Left hindlimb (tissue), 1 donor: ENCODE measurements at regions not wholly inside any gene's neighbourhood (a gene's known extent, or its start where the extent isn't known, plus 50 kb on each side); places are given as distances from the start of the nearest gene placed in this dataset.

Source experiments
- DNase-seq: peaks from one replicate; pipeline ENCODE4 v3.0.0-alpha.2; 2018

DNA sequence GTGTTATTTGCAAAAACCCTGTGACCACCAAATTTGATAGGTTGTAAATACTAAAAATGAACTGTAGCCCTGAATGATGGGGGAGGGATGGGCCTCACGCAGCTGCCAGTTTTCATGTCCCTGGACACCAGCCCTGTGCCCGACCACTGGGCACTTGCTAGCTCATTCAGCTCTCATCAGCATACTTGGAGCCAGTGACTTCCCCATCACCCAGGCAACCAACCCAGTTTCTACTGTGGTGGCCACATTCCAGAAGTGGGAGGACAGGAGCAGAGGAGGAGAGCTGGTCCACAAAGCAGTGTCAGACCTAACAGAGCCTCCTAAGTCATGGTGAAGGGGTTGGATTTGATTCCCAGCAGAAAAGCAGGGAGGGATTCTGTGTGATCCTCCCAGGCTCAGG lies 128.2 kb downstream of the CPEB2 start:
- DNase-seq: no peak

DNA sequence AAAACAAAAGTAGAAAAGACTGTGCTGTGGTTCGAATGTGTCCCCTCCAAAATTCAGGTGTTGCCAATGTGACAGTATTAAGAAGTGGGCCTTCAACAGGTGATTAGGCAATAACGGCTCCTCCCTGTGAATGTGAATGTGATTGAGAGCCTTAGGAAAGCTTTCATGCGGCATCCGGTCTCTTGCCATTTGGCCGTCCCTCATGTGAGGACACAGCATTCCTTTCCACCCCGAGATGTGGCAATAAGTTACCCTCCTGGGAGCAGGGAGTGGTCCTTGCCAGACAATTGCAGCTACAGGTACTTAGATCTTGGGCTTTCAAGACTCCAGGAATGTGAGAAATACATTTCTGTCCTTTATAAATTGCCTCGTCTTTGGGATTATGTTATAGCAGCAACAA lies 129.3 kb downstream of the CPEB2 start:
- no peak for DNase-seq

DNA sequence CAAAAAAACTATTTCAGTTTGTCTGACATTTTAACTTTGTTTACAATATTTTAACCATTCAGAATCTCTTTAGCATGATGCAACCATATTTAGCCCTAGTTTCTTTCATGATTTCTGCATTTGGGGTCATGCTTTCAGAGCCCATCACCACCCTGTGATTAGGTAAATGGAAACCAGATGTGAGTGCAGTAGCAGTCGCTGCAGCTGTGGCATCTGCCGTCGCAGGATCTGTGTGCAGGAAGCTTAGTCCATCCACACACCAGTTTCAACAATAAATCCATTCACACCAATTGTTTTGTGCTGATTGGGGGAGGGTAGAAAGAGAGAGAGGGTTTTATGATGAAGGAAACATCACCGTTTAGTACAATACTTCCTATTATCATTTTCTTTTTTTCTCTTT lies 130.5 kb downstream of the CPEB2 start:
- no peak for DNase-seq

DNA sequence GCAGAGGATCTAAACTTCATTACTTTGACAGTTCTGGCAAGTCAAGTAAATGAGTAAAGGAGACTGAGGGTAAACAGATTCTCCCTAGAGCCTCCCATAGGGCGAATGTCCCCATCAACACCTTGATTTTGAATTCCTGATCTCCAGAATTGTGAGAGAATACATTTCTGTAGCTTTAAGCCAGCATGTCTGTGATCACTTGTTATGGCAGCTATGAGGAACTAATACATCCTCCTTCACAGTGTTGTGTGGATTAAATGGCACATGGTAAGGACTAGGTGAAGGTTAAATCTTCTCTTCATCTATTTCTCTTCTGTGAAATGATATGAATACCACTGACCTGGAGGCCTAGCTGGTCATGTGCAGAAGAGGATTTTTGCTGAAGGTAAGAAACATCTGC lies 137.3 kb downstream of the CPEB2 start:
- no peak for DNase-seq

DNA sequence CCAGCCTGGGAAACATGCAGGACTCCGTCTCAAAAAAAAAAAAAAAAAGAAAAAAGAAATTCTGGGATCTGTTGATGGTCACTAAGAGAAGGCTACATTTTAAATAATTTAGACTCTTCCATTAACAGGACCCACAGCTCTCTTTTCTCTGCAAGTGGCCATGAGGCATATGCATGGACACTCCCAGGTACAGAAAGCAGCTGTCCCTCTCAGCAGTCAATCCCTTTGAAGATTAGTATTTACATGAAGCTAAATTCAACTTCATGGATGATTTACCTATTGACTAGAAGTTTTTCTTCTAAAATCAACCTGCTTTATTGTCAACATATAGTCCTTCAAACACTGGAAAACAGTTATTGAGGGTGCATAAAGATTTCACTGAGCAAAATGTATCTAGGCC lies 139.9 kb downstream of the CPEB2 start:
- no peak for DNase-seq

DNA sequence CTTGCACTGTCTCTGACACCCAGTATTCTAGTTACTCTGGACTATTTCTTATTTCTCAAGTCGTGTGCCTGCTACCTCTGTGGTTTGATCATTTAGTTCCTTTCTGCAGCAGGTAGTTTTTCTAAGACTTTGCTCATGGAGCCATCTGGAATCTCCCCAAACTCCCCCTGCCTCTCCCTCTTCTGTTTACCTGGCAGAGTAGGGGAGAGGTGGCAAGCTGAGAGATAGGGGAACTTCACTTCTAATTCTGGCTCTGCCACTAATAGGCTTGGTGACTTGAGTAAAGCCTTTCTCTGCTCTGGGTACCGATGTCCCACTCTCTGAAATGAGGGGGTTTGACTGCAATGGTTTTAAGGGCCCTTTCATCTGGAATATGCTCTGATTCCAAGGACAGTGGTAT lies 141.3 kb downstream of the CPEB2 start:
- no peak for DNase-seq

DNA sequence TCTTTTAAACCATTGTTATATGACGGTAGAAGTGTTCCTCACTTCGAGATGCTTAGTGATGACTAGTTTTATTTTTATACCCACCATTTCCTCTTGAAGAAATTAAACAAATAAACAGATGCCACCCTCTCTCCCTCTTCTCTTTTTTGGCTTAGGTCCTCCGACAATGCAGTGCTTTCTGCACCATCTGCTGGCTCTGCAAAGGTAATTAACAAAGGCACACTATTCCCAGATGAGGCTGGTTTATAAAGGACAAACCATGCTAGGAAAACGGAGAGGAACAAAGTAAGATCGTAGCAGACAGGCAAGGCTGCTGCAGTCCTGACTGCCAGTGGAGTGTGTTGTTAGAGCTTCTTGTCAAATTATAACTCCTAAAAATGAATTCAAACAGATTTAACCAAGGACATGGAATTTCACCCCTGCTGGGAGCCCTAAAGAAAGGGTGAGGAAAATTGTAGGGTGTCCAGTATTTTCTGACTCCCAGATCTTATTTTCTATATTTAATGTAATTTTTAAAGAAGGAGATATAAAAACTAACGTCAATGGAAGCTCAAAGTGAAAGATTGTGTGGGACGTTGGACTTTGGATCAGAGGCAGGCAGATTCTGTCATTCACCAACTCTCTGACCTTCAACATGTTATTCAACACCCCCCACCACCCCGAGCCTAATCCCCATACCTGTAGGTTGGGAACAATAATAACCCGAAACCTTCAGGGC lies 142.1 kb downstream of the CPEB2 start:
- no peak for DNase-seq

DNA sequence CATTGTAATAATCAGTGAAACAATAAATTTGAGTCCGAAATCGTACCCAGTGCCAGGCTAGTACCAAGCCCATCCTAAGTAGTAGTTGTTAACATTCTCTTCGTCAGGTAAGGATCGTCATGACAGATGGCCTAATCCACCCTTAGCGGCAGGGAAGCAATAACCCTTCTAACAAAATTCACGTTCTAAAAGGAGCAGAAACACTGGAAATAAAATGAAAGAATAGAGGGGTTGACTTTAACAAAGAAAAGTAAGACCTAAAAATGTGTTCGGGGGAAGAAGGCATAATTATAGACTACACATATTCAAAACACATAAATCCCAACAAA lies 142.7 kb downstream of the CPEB2 start:
- DNase-seq: no peak

DNA sequence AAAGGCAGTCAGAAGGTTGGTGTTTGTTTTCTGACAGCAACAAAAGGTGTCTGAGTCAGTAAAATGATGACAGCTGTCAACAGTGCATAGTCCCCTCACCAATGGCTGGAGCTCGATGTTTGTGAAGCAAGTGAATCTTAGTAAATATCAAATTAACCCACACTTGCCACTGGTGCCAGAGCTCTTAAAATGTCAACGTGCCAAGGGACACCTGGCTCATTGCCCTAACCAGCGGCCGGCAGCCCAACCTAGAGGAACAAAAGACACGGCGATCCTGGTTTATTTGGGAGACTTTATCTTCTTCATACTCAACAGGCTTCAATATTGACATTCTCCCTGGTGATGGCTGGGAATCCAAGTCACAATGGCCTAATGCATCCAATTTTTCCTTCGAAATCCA lies 143.4 kb downstream of the CPEB2 start:
- DNase-seq: no peak

DNA sequence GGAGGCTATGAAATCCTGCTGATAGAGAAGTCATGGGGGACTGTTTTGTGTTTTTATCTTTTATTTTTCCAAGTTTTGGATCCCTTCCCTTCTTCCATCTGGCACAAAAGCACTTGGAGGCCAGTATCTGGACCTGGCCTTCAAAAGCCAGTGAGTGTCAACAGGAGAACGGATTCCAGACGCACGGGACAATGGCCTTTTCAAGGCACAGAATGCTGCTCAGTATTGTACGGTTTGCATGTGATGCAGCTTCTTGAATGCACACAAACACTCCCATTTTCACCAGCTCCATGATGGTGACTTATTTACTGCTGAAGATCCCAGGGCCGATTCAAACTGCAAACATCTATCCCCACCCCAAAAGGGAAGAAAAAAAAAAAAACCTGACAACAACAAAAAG lies 145.4 kb downstream of the CPEB2 start:
- DNase-seq: no peak

DNA sequence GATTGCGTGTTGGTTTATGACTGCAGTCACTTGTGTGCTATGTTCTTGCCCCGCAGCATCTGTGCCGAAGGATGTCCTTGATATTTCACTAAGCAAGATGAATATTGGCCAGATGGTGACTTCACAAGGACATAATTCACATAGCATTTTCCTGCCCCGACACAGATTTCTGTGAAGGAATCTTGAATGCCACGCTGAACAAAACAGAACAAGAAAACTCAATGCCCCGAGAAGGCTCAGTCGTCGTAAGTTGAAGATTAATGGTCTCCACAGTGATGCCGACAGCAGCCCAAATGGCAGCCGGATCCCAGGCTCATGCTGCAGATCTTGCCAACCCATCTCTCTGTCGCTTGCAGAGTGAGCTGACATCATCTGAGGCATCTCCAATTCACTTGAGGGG lies 145.9 kb downstream of the CPEB2 start:
- DNase-seq: no peak

DNA sequence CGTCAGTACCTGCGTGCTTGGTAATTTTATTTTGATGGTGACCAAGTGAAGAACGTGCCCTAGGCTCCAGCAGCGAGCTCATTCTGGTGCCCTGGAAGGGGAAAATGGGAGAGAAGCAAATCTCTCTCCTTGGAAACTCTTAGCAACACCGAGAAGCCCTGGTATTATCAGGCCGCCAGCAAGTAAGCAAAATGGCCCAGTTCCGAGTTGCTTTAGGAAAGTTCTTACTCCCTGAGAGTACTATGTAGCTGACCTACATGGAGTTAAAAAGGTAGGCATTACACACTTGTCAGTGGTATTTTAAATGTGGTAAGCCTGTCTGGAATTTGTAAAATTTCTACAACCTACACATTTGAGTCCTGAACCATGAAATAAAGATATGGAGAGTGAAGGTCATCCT lies 146.4 kb downstream of the CPEB2 start:
- DNase-seq: no peak

DNA sequence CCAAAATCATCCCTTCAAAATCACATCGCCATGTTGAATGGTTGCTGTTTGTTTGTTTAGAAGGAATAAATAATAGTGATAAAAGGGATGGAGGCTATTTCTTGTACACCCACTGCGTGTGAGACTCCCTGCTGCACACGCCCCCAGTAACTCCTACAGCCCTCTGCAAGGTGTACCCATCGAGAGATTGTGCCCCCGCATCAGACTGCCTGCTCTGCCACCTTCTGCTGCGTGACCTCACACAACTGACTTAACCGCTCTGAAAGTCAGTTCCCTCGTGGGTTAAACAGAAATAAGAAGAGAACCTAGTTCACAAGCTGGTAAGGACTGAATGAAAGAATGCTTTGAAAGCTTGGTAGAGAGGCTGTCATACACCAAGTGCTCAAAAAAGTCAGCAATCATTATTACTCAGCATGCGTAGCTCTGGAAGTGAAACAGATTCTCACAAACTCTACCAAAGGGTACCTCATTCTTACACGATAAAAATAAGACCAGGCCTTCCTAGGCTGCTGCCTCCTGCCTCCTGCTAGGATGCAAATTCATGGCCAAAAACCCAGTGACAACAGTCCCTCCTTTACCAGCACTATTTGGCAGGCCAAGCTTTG lies 147.1 kb downstream of the CPEB2 start:
- no peak for DNase-seq

DNA sequence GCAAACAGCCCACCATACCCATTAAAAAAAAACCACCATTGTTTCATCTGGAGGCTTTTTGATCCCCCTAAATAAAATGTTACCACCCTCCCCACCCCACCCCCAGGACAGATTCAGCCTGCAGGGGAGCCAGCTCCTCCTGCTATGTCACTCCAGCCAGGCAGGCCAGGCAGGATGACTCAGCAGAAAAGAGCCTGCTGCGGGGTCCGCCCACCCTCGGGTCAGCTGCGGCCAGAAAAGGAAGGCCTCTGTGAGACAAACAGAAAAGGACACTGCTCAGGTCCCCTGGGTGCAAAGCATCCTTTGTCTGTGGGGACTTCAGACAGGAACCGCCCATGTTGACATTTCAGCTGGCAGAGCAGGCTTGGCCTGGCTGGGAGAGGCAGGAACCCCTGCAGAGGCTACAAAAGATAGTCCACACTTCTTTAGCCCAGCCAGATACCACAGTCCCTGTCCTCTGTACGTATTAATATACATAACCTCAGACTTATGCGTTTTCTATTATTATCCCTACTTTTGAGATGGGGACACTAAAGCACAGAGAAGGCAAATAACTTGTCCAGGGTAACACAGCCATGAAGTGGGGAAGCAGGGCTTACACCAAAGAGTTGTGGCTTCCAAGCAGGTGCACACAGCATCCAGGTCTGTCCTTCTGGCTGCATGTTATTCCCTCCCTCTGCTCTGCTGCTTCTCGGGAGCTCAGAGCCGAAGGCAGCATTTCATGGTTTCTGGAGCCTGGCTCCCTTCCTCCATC lies 147.7 kb downstream of the CPEB2 start:
- DNase-seq: peak; percentile 71

DNA sequence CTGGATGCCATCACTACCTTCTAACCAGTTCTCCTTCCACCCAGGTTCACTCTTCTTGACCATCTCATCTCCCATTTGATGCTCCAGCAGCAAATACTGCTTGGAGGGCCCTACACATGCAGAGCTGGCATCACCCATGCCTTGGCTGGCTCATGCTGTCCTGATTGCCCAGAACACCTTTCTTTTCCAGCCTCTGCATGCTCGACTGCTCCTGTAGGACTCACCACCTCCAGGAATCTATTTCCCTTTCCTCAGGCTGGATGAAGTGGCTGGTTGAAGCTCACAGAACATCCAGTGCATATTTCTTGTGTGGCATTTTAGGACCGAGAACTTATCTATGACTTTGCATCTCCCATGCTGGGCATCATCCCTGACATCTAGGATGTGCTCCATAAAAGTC lies 148.3 kb downstream of the CPEB2 start:
- DNase-seq: no peak

DNA sequence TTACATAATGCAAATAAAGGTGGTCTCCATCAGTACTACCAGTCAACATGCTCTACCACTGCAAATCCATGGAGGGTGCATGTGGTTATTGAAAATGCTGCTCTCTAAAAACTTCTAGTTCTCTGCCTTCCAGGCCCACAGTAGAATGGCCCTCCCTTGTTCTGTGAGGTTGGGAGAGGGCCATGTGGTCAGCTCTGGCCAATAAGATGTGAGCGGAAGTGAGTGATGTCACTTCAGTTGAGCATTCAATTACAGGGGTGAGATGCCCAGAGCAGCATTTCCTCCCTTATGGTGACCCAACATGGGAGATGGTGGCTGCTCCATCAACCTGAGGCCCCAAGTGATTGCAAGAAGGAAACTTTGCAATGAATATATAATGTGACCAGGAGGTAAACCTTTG lies 148.8 kb downstream of the CPEB2 start:
- DNase-seq: no peak

DNA sequence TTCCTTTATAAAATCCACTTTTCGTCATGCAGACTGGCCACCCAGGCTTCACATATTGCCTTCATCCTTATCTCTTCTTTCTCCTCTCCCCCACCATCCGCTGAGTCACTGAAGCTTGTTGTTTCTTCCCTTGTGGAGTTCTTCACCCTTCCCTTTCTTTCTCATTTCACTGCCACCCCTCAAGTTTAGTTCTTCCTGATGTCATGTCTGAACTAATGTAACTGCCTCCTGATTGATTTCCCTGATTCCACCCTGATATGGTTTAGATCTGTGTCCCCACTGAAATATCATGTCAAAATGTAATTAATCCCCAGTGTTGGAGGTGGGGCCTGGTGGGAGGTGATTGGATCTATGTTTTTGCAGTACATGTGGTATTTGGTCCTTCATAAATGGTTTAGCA lies 151.4 kb downstream of the CPEB2 start:
- DNase-seq: no peak

DNA sequence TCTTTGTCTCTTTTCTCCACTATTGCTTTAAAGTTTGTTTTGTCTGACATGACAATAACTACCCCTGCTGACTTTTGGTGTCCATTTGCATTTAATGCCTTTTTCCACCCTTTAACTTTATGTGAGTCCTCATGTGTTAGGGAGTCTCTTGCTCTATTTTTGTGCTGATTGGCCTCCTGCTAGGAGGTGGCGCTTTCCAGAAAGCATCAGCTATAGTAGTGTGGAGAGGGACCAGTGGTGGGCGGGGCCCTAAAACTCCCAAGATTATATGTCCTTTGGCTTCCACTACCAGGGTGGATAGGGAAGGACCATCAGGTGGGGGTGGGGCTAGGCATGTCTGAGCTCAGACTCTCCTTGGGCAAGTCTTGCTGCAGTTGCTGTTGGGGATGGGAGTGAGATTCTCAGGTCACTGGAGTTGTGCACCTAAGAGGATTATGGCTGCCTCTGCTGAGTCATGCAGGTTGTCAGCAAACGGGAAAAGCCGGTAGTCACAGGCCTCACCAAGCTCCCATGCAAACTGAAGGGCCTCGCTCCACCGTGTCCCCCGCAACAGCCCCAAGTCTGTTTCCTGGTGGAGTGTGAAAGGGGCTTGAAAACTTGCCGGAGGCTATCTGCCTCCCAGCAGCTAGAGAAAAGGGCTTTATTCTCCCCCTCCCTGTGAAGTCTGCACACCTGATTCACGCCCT lies 156.3 kb downstream of the CPEB2 start:
- DNase-seq: no peak

DNA sequence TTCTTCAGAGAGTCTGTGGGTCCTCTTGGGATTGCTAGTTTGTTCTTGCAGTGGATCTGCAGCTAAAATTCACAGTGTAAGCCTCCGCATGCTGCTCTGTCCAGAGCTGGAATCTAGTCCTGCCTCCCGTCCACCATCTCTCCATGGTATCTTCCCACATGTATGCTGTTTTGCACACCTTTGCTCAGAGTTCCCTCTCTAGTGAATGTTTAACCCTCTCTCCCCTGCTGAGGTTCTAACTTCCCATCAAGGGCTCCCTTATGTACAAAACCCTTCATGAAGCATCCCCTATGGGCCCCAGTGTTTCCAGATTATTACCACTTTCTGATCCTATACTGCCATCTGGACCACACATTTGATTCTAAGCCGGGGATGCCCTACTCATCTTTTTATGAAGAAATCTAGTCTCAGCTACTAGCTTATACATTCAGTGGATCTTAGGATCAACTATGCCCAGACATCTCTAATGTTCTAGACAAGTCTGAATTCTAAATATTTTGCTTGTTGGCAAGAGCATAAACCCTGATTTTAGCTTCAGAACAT lies 157.3 kb downstream of the CPEB2 start:
- no peak for DNase-seq

DNA sequence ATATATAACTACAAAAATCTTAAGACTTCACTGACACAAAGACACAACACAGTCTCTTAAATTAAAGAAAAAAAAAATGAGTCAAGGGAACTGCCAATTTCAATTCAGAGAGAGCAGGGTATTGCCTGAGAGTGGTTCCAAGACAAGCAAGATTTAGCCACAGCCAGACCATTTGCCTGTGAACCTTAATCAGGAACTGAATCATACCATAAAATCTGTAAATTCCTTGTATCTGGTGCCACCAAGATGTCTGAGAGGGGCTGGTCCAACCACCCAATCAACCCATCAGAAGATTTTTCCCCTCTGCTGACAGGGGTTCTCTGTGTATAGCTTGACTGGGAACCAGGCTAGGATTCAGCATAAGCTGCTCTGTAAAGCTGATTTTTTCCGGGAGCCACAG lies 159.2 kb downstream of the CPEB2 start:
- no peak for DNase-seq

DNA sequence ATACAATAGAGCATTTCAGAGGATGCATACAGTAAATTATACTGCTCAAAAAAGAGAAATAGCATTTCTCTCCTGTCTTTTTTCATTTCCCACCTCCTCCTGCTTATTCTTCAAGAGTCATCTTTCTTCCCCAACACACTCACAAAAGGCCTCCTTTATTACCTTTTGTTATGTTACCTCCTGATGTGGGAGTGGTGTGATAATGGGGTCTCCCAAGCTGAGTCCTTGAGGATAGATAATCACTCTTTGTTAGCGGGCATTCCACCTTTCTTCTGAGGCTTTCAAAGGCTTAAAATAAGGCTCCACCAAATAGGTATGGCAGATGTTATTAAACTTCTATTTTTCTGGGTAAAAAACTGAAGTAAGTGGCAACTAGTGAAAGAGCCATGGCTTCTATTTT lies 159.8 kb downstream of the CPEB2 start:
- no peak for DNase-seq

DNA sequence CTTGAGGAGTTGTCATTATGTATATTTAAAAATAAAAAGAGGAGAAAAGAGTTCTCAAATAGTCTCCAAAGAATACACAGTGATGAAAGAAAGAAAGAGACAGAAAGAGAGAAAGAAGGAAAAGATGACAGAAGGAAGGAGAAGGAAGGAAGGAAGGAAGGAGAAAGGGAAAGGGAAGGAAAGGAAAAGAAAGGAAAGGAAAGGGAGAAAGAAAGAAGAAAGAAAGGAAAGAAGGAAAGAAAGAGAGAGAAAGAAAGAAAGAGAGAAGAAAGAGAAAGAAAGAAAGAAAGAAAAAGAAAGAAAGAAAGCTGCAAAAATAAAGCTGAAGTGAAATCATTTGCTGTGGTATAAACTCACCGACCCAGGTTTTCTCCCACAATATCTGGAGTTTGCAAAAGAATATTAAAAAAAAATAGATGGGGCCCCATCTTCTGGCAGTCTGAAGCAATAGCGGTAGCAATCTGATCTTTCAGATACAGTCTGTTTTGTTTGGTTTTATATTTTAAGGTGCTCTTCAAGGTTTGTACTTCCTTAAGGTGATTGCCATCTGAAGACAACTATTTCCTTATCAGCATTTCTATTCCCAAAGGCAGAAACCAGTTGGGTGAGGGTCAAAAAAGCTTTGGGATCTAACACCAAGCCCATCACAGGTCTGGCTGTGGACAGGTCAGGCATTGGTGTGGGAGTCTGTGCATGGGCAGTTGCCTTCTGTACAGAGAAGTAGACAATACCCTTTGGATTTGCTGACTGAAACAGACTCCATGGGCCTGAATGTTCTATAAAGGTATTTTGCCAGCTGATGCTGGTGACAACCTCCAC lies 160.4 kb downstream of the CPEB2 start:
- no peak for DNase-seq

DNA sequence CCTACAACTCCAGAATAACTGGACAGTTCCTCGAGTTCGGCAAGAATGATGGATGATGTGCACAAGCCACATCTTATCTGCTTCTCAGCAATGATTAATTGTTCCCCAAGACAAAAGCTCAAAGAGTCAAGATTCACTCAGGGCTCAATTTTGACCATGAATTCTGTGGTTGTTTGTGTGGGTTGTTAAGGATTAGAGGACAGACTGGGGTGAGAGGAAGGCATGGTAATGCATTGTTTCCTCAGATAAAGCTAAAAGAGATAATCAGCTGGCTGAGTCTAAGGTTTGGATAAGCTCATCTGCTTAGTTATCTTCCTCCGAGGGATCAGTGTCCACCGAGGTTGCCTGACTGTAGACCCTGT lies 161.0 kb downstream of the CPEB2 start:
- DNase-seq: no peak
